SK-N-SH (cell line): ENCODE measurements at regions not wholly inside any gene's neighbourhood (a gene's known extent, or its start where the extent isn't known, plus 50 kb on each side); places are given as distances from the start of the nearest gene placed in this dataset.
A peak's percentile ranks its signal among the peaks of the same experiment; 100 is the strongest.

Source experiments
- CTCF ChIA-PET: fragments of 300-600, 350-600 bp; formaldehyde crosslinking; extraction: SDS; loops from one replicate; lab custom pipeline; 2021; lab: Yijun Ruan, JAX
- POLR2A ChIA-PET: fragments of 350-600 bp; sonication (Branson Sonifier 250); formaldehyde crosslinking; extraction: SDS; loops from one replicate; lab custom pipeline; 2020; ENCODE audit warnings: antibody characterized with exemption, inconsistent platforms; lab: Yijun Ruan, JAX
- DNase-seq: peaks from one replicate; pipeline ENCODE4 v3.0.0; 2012
- H2AFZ ChIP-seq: fragments of 200-600 bp; sonication (generic); 2 replicates; pipeline ENCODE4 v1.8.1; 2016; ENCODE audit warnings: antibody characterized with exemption, mild to moderate bottlenecking, low read depth
- H3F3A ChIP-seq: fragments of 200-600 bp; sonication (generic); replicated peaks from 2 replicates; pipeline ENCODE3; 2016; ENCODE audit warnings: antibody characterized with exemption, mild to moderate bottlenecking; ENCODE audit not compliant: insufficient read depth
- H3K27ac ChIP-seq, 2 experiments: fragments of 200-500 bp in 1 of 2; fragments of 200-600 bp in 1 of 2; sonication (Bioruptor generic) in 1 of 2; sonication (generic), shearing (Covaris generic) in 1 of 2; 2 replicates each; pipeline versions ENCODE4 v1.5.1 to v1.6.1; 2014 to 2016; ENCODE audit warnings: low read depth in 2 of 2, inconsistent platforms in 1 of 2, low read length in 1 of 2, mild to moderate bottlenecking in 1 of 2, mixed read lengths in 1 of 2
- H3K27me3 ChIP-seq: fragments of 200-600 bp; sonication (generic), shearing (Covaris generic); 2 replicates; pipeline ENCODE4 v1.6.1; 2016; ENCODE audit warnings: mixed run types; ENCODE audit not compliant: insufficient read depth
- H3K36me3 ChIP-seq, 2 experiments: fragments of 200-500 bp in 1 of 2; fragments of 200-600 bp in 1 of 2; sonication (Bioruptor generic) in 1 of 2; sonication (generic) in 1 of 2; replicated peaks in 1 of 2; 2 replicates each; pipeline versions ENCODE3 to v1.5.1; 2014 to 2016; ENCODE audit warnings: low read length in 1 of 2, mild to moderate bottlenecking in 1 of 2; ENCODE audit not compliant: insufficient read depth in 2 of 2, control insufficient read depth in 1 of 2
- H3K4me1 ChIP-seq, 2 experiments: fragments of 200-500 bp in 1 of 2; fragments of 200-600 bp in 1 of 2; sonication (Bioruptor generic) in 1 of 2; sonication (generic), shearing (Covaris generic) in 1 of 2; 2 replicates each; pipeline versions ENCODE4 v1.5.1 to v1.6.1; 2014 to 2016; ENCODE audit warnings: low read depth in 1 of 2, low read length in 1 of 2, mixed run types in 1 of 2; ENCODE audit not compliant: insufficient read depth in 2 of 2, control insufficient read depth in 1 of 2
- H3K4me2 ChIP-seq: fragments of 200-600 bp; sonication (generic), shearing (Covaris generic); 2 replicates; pipeline ENCODE4 v1.6.1; 2017; ENCODE audit warnings: mixed run types
- H3K4me3 ChIP-seq, 2 experiments: fragments of 200-500 bp in 1 of 2; fragments of 200-600 bp in 1 of 2; sonication (Bioruptor generic) in 1 of 2; sonication (generic), shearing (Covaris generic) in 1 of 2; 2 replicates each; pipeline versions ENCODE4 v1.5.1 to v1.8.1; 2014 to 2016; ENCODE audit warnings: low read depth in 2 of 2, inconsistent platforms in 1 of 2, low read length in 1 of 2, mild to moderate bottlenecking in 1 of 2, mixed read lengths in 1 of 2, moderate library complexity in 1 of 2
- H3K79me2 ChIP-seq: fragments of 200-600 bp; sonication (generic); 2 replicates; pipeline ENCODE4 v1.8.1; 2017; ENCODE audit warnings: mild to moderate bottlenecking; ENCODE audit not compliant: insufficient read depth
- H3K9ac ChIP-seq: fragments of 200-600 bp; sonication (generic); 2 replicates; pipeline ENCODE4 v1.6.1; 2017; ENCODE audit warnings: mixed run types
- H3K9me2 ChIP-seq: fragments of 200-600 bp; sonication (generic); 2 replicates; pipeline ENCODE4 v1.6.1; 2017; ENCODE audit warnings: mixed run types
- H3K9me3 ChIP-seq: fragments of 200-600 bp; sonication (generic); 2 replicates; pipeline ENCODE4 v1.6.1; 2017; ENCODE audit warnings: mixed run types, mild to moderate bottlenecking, moderate library complexity
- H4K20me1 ChIP-seq: fragments of 200-600 bp; sonication (generic); 2 replicates; pipeline ENCODE4 v1.6.1; 2017; ENCODE audit warnings: mild to moderate bottlenecking, mixed run types; ENCODE audit not compliant: insufficient read depth
- CHD2 ChIP-seq: fragments of 150-350 bp; IDR thresholded peaks from 2 replicates; pipeline ENCODE4 v1.6.1; 2018; ENCODE audit warnings: low read length; ENCODE audit not compliant: partially characterized antibody
- EZH2phosphoT487 ChIP-seq: fragments of 200-600 bp; sonication (generic); IDR thresholded peaks from 2 replicates; pipeline ENCODE4 v1.6.1; 2017; ENCODE audit warnings: low read depth, mixed run types, mild to moderate bottlenecking, antibody characterized with exemption, moderate library complexity, borderline replicate concordance
- FOXJ3 ChIP-seq: sonication (generic); formaldehyde crosslinking; IDR thresholded peaks from 2 replicates; pipeline ENCODE4 v1.5.1; 2020; ENCODE audit warnings: mild to moderate bottlenecking, missing genetic modification reagents
- FOXM1 ChIP-seq: IDR thresholded peaks from 2 replicates; pipeline ENCODE4 v1.4.0; 2012; ENCODE audit warnings: low read depth, mild to moderate bottlenecking
- GABPA ChIP-seq: IDR thresholded peaks from 2 replicates; pipeline ENCODE4 v1.4.0; 2012; ENCODE audit warnings: low read depth, mild to moderate bottlenecking
- GATA2 ChIP-seq: sonication (generic); formaldehyde crosslinking; IDR thresholded peaks from 2 replicates; pipeline ENCODE4 v1.5.0; 2020; ENCODE audit warnings: mild to moderate bottlenecking, missing genetic modification reagents
- JUND ChIP-seq: IDR thresholded peaks from 2 replicates; pipeline ENCODE4 v1.4.0; 2012
- MXI1 ChIP-seq: IDR thresholded peaks from 2 replicates; pipeline ENCODE4 v1.6.1; 2012; ENCODE audit warnings: mild to moderate bottlenecking, low read depth, low read length, improper control_type of control experiment
- NFIC ChIP-seq: IDR thresholded peaks from 2 replicates; pipeline ENCODE4 v1.4.0; 2012; ENCODE audit warnings: borderline replicate concordance
- RFX5 ChIP-seq: IDR thresholded peaks from 2 replicates; pipeline ENCODE4 v1.6.1; 2012; ENCODE audit warnings: mild to moderate bottlenecking, improper control_type of control experiment, low read length
- RXRA ChIP-seq: IDR thresholded peaks from 2 replicates; pipeline ENCODE4 v1.4.0; 2012; ENCODE audit warnings: low read depth, mild to moderate bottlenecking, borderline replicate concordance
- SMC3 ChIP-seq: IDR thresholded peaks from 2 replicates; pipeline ENCODE4 v1.6.1; 2012; ENCODE audit warnings: low read depth, low read length, improper control_type of control experiment
- TAF1 ChIP-seq: IDR thresholded peaks from 2 replicates; pipeline ENCODE4 v1.6.1; 2012; ENCODE audit warnings: low read depth, mild to moderate bottlenecking, low read length, moderate library complexity, borderline replicate concordance
- TCF12 ChIP-seq: IDR thresholded peaks from 2 replicates; pipeline ENCODE4 v1.4.0; 2012
- YY1 ChIP-seq: IDR thresholded peaks from 2 replicates; pipeline ENCODE4 v1.4.0; 2012; ENCODE audit warnings: low read depth, mild to moderate bottlenecking
- WGBS: methylation state at CpG from one replicate; pipeline ENCODE4 v1.1.6; 2017; ENCODE audit warnings: low lambda C conversion rate; 5-methylcytosine and 5-hydroxymethylcytosine counted together
- TF ChIP-seq, protein P1 (sequence below): IDR thresholded peaks from 2 replicates; pipeline ENCODE4 v1.4.0; 2012; ENCODE audit warnings: low read depth, borderline replicate concordance
- TF ChIP-seq, protein P2 (sequence below): fragments of 200-600 bp; sonication (generic); IDR thresholded peaks from 2 replicates; pipeline ENCODE4 v1.6.1; 2017; ENCODE audit warnings: antibody characterized with exemption, mild to moderate bottlenecking, moderate library complexity
- TF ChIP-seq, protein P3 (sequence below): fragments of 150-350 bp; IDR thresholded peaks from 2 replicates; pipeline ENCODE4 v1.6.1; 2016; ENCODE audit warnings: mild to moderate bottlenecking, low read depth, low read length
- TF ChIP-seq, protein P4 (sequence below): IDR thresholded peaks from 2 replicates; pipeline ENCODE4 v1.6.1; 2012; ENCODE audit warnings: mild to moderate bottlenecking, low read depth, low read length, moderate library complexity
- TF ChIP-seq, protein P5 (sequence below): IDR thresholded peaks from 2 replicates; pipeline ENCODE4 v1.4.0; 2012; ENCODE audit warnings: low read depth

DNA sequence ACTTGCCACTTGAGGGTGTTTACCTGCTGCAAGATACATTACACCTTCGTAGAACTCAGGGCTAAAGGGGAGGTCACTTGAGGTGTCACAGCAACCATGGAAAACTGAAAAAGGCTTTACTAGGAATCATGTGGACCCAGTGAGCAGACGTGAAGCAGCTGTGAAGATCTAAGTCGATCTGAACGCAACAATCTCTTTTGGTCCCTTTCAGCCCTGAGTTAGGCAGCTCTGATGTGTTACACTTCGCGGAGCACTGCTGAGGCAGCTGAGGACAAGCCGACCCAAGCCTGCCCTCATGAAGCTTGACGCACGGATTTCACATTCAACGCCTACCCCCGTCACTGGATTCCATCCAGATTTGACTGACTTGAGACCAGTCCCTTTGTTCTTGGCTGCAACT is 75.8 kb upstream of the NPAS2 start:
- no peaks in the 10 kb centered on the region for H3K36me3 ChIP-seq
- H3K4me2 ChIP-seq = peak overlapping the region; percentile 72
- TF ChIP-seq GATA2 (CRISPR knock-in tag) = no peak
- no peak for TF ChIP-seq NFIC
- TF ChIP-seq RFX5 = no peak
- TF ChIP-seq TCF12 = no peak
- TF ChIP-seq GABPA = no peak
- TF ChIP-seq, protein P1, sequence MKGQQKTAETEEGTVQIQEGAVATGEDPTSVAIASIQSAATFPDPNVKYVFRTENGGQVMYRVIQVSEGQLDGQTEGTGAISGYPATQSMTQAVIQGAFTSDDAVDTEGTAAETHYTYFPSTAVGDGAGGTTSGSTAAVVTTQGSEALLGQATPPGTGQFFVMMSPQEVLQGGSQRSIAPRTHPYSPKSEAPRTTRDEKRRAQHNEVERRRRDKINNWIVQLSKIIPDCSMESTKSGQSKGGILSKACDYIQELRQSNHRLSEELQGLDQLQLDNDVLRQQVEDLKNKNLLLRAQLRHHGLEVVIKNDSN = no peak
- TF ChIP-seq JUND = no peak
- no peak for TF ChIP-seq FOXM1
- TF ChIP-seq, protein P2, sequence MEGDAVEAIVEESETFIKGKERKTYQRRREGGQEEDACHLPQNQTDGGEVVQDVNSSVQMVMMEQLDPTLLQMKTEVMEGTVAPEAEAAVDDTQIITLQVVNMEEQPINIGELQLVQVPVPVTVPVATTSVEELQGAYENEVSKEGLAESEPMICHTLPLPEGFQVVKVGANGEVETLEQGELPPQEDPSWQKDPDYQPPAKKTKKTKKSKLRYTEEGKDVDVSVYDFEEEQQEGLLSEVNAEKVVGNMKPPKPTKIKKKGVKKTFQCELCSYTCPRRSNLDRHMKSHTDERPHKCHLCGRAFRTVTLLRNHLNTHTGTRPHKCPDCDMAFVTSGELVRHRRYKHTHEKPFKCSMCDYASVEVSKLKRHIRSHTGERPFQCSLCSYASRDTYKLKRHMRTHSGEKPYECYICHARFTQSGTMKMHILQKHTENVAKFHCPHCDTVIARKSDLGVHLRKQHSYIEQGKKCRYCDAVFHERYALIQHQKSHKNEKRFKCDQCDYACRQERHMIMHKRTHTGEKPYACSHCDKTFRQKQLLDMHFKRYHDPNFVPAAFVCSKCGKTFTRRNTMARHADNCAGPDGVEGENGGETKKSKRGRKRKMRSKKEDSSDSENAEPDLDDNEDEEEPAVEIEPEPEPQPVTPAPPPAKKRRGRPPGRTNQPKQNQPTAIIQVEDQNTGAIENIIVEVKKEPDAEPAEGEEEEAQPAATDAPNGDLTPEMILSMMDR = no peak
- TF ChIP-seq SMC3 = no peak
- TF ChIP-seq TAF1 = no peak
- TF ChIP-seq CHD2 = no peak
- no peak for TF ChIP-seq YY1
- no peak for TF ChIP-seq MXI1
- TF ChIP-seq FOXJ3 (CRISPR knock-in tag) = no peak
- TF ChIP-seq EZH2phosphoT487 = no peak
- TF ChIP-seq, protein P3, sequence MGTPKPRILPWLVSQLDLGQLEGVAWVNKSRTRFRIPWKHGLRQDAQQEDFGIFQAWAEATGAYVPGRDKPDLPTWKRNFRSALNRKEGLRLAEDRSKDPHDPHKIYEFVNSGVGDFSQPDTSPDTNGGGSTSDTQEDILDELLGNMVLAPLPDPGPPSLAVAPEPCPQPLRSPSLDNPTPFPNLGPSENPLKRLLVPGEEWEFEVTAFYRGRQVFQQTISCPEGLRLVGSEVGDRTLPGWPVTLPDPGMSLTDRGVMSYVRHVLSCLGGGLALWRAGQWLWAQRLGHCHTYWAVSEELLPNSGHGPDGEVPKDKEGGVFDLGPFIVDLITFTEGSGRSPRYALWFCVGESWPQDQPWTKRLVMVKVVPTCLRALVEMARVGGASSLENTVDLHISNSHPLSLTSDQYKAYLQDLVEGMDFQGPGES = no peak
- TF ChIP-seq RXRA = no peak
- TF ChIP-seq, protein P4, sequence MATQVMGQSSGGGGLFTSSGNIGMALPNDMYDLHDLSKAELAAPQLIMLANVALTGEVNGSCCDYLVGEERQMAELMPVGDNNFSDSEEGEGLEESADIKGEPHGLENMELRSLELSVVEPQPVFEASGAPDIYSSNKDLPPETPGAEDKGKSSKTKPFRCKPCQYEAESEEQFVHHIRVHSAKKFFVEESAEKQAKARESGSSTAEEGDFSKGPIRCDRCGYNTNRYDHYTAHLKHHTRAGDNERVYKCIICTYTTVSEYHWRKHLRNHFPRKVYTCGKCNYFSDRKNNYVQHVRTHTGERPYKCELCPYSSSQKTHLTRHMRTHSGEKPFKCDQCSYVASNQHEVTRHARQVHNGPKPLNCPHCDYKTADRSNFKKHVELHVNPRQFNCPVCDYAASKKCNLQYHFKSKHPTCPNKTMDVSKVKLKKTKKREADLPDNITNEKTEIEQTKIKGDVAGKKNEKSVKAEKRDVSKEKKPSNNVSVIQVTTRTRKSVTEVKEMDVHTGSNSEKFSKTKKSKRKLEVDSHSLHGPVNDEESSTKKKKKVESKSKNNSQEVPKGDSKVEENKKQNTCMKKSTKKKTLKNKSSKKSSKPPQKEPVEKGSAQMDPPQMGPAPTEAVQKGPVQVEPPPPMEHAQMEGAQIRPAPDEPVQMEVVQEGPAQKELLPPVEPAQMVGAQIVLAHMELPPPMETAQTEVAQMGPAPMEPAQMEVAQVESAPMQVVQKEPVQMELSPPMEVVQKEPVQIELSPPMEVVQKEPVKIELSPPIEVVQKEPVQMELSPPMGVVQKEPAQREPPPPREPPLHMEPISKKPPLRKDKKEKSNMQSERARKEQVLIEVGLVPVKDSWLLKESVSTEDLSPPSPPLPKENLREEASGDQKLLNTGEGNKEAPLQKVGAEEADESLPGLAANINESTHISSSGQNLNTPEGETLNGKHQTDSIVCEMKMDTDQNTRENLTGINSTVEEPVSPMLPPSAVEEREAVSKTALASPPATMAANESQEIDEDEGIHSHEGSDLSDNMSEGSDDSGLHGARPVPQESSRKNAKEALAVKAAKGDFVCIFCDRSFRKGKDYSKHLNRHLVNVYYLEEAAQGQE = no peak
- TF ChIP-seq, protein P5, sequence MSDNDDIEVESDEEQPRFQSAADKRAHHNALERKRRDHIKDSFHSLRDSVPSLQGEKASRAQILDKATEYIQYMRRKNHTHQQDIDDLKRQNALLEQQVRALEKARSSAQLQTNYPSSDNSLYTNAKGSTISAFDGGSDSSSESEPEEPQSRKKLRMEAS = no peak
- no peaks in the 10 kb centered on the region for H4K20me1 ChIP-seq
- CTCF ChIA-PET = no interaction called here
- H3K27ac ChIP-seq = peak overlapping the region in 1 of 2 experiments; percentile 99; a peak in 3 of 4 replicates
- peaks cover 28% of the 10 kb centered on the region for H3F3A ChIP-seq
- no peak overlapping the region for H2AFZ ChIP-seq
- H3K79me2 ChIP-seq = no peaks in the 10 kb centered on the region
- WGBS = 87% methylated on average over 11 of the region's 11 CpGs
- POLR2A ChIA-PET = no interaction called here
- H3K9me3 ChIP-seq = no peaks in the 10 kb centered on the region
- H3K9ac ChIP-seq = no peak overlapping the region
- no peaks in the 10 kb centered on the region for H3K27me3 ChIP-seq
- DNase-seq = no peak
- H3K9me2 ChIP-seq = no peaks in the 10 kb centered on the region
- H3K4me3 ChIP-seq = no peak overlapping the region
- peaks cover 7 to 29% of the 10 kb centered on the region in 2 experiments for H3K4me1 ChIP-seq
